ENCODE measurements at regions not wholly inside any gene's neighbourhood (a gene's known extent, or its start where the extent isn't known, plus 50 kb on each side); places are given as distances from the start of the nearest gene placed in this dataset.

DNA sequence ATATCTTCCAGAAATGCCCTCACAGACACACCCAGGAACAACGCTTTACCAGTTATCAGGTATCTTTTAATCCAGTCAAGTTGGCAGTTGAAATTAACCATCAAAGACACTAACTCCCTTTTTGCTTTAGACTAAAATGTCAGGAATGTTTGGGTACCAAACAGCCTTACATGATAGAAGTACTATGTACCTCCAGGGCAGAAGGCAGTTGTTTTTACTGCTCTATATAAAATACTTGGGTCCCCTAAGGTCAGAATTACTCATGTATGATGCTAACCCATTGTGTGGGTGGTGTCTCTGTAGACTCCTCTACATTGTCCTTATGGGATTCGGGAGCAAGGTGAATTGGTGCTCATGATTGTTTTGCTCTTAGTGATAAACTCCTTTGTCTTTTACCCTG lies 492.5 kb upstream of the FLRT2 start:
- no peak for TF ChIP-seq NR3C1 (CRISPR knock-in tag; conservative IDR thresholded peaks at IDR 0.05; ENCODE audit: low read depth)
- TF ChIP-seq, protein P1, sequence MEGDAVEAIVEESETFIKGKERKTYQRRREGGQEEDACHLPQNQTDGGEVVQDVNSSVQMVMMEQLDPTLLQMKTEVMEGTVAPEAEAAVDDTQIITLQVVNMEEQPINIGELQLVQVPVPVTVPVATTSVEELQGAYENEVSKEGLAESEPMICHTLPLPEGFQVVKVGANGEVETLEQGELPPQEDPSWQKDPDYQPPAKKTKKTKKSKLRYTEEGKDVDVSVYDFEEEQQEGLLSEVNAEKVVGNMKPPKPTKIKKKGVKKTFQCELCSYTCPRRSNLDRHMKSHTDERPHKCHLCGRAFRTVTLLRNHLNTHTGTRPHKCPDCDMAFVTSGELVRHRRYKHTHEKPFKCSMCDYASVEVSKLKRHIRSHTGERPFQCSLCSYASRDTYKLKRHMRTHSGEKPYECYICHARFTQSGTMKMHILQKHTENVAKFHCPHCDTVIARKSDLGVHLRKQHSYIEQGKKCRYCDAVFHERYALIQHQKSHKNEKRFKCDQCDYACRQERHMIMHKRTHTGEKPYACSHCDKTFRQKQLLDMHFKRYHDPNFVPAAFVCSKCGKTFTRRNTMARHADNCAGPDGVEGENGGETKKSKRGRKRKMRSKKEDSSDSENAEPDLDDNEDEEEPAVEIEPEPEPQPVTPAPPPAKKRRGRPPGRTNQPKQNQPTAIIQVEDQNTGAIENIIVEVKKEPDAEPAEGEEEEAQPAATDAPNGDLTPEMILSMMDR (IDR thresholded peaks at IDR 0.05) = no peak
- TF ChIP-seq KAT7 (CRISPR knock-in tag; IDR thresholded peaks at IDR 0.05; ENCODE audit: borderline replicate concordance) = no peak

All from WTC11 (cell line).